HG03103 (cell line): ENCODE measurements at regions not wholly inside any gene's neighbourhood (a gene's known extent, or its start where the extent isn't known, plus 50 kb on each side); places are given as distances from the start of the nearest gene placed in this dataset.
"Not testable (repeated sequence)": the region's sequence is repeated elsewhere in the genome, so short reads cannot be mapped to it uniquely, and the experiment has no call there.

ENCODE experiments used
- ATAC-seq: cut with Tn5 transposase; IDR thresholded peaks from one replicate; pipeline ENCODE4 v1.9.1; 2021; ENCODE audit warnings: low read depth; ENCODE audit not compliant: unreplicated experiment

DNA sequence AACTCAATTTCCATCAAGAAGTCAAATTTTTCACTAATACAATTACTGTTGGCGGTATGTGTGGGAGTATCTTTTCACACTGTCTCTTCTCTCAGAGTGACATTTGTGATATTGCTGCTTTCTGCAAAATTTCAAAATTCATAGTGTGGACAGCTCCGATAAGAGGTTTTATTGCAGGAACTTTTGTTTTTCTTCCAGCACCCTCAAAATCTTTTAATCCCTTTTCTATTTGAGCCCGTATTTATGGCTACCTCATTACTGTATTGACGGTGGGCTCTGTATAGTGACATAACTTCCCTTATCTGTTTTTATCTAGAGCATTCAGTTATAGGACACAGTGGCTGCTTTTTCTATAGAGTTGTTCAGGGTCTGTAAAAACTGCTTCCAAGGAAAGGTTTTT, 794.4 kb upstream of the TMPRSS15 start:
- ATAC-seq: no peak

DNA sequence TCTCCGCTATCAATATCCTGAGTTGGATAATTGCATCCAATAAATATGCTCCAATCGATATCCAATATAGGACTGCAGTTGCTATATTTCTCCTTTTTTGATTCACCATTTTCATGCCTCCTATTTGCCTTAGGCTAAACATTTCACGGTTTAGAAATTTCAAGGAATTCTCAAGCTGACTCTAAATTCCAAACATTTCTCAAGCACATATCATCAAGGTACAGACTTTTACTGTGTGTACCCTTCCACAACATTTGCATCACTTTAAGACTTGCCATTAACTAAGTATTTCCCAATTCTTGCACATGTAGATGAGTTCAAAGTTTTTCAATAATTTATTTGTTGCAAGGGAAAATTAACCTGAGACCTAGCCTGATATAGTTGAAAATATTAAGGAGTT, 795.2 kb upstream of the TMPRSS15 start:
- ATAC-seq: no peak

DNA sequence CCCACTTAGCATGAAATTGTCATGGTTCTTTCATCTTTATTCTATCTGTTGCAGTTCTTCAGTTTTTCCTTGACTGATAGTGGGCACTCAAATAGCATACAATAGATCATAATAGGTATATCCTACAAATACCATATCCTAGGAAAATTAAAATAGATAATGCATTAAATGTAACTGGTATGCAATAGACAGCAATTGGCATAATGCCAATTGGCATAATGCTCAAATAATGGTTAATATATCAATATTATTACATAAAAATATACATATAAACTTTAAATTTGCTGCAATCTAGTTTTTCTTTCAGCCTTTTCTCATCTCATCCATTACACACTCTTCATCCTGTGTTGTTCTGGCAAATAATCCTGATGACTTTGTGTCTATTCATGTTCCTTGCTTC, 814.6 kb upstream of the TMPRSS15 start:
- no peak for ATAC-seq

DNA sequence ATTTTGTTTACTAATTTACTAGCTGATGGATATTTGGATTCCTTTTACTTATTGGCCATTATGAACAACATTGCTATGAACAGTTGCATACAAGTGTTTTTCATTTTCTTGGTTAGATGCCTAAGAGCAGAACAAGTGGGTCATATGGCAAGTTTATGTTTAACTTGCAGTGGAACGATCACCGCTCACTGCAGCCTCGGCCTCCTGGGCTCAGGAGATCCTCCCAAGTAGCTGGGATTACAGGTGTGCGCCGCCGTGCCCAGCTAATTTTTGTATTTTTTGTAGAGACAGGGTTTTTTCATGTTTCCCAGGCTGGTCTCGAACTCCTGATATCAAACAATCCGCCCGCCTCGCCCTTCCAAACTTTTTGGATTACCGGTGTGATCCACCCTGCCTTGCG, 820.5 kb upstream of the TMPRSS15 start:
- ATAC-seq: no peak

DNA sequence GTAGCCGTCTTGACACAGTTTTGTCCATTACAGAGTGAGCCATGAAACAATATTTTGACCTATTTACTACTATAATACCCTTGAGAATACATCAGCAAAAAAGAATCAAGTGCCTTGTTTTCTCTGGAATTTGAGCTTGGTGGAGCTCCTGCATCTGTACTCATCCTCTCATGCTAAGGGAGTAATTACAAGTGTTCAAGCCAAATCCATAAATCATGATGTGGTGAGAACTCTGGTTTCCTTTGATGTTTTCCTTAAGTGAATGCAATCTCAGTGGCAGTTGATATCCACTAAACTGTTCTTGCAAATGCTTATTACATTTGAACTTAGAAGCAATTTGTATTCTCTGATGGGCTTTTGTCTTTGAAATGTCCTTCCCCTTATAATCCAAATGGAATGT, 824.6 kb upstream of the TMPRSS15 start:
- no peak for ATAC-seq

DNA sequence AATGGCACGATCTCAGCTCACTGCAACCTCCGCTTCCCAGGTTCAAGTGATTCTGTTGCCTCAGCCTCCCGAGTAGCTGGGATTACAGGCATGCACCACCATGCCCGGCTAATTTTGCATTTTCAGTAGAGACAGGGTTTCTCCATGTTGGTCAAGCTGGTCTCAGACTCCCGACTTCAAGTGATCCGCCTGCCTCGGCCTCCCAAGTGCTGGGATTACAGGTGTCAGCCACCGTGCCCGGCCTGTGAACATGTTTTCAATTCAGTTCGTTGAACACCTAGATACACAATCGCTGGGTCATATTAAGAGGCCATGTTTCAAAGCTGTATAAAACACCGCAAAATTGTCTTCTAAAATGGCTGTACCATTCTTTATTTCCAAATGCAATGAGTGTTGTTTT, 830.3 kb upstream of the TMPRSS15 start:
- ATAC-seq: not testable (repeated sequence)

DNA sequence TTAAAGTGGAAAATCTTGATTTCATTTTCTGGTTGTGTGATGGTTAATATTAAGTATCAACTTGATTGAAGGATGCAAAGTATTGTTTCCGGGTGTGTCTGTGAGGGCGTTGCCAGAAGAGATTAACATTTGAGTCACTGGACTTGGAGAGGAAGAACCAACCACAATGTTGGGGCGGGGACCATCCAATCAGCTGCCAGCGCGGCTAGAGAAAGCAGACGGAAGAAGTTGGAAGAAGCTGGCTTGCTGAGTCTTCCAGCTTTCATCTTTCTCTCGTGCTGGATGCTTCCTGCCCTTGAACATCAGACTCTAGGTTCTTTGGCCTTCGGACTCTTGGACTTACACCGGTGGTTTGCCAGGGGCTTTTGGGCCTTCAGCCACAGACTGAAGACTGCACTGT, 832.6 kb upstream of the TMPRSS15 start:
- ATAC-seq: no peak

DNA sequence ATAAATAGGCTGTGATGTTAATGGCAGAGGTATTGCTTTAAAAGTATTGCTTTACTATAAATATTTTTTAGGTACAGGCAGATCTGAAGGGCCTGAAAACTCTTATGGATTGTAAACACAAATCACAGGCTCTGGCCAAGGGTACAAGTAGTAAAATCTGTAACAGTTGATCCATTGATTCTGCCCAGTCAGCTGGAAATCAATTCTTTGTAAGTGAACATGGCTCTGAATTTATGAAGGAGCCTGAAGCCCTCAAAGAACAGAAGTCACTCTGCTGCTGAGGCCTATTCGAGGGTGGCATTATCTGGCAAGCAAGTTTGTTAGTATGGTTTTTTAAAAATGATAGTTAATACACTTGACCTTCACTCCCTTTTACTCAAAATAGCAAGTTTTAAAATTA, 834.0 kb upstream of the TMPRSS15 start:
- no peak for ATAC-seq

DNA sequence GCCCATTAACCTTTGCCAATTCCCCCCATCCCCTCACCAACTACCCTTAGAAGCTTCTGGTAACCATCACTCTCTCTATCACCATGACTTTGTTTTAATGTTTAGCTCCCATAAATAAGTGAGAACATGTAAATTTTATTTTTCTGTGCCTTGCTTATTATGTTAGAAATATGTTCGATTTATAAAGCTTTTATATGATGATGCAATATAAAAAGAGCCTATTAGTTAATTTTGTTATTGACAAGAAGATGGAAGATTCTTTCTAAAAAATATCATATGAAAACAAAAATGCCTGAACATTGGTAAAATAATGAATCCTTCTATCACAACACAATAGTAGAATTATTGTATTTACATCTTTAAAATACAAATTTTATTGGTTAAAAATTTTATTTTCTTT, 836.1 kb upstream of the TMPRSS15 start:
- no peak for ATAC-seq

DNA sequence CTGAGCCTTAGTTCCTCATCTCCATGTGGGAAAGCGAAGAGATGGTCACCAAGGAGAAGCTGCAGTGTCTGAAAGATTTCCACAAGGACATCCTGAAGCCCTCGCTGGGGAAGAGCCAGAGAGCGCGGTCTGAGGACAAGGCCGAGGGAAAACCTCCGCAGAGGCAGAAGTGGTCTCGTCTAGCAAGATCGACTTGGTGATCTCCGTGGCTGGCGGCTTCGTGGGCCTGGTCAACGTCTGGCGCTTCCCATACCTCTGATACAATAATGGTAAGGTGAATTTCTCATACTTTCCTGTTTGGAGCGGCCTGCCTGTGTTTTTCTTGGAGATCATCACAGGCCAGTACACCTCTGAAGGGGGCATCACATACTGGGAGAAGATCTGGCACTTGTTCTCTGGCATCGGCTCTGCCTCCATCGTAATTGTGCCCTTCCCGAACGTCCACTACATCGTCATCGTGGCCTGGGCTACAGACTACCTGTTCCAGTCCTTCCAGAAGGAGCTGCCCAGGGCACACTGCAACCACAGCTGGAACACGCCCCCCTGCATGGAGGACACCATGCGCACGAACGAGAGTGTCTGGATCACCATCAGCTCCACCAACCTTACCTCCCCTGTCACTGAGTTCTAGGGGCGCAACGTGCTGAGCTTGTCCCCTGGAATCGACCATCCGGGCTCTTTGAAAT, 841.1 kb upstream of the TMPRSS15 start:
- no peak for ATAC-seq

DNA sequence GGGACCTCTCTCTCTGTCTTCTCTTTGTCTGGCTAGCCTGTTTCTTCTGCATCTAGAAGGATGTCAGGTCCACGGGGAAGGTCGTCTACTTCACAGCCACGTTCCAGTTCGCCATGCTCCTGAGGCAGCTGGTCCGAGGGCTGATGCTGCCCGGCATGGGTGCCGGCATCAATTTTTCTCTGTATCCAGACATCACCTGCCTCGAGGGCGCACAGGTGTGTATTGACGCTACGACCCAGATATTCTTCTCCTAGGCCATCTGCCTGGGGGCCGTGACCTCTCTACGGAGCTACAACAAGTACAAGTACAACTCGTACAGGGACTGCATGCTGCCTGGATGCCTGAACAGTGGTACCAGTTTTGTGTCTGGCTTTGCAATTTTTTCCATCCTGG, 841.6 kb upstream of the TMPRSS15 start:
- ATAC-seq: no peak

DNA sequence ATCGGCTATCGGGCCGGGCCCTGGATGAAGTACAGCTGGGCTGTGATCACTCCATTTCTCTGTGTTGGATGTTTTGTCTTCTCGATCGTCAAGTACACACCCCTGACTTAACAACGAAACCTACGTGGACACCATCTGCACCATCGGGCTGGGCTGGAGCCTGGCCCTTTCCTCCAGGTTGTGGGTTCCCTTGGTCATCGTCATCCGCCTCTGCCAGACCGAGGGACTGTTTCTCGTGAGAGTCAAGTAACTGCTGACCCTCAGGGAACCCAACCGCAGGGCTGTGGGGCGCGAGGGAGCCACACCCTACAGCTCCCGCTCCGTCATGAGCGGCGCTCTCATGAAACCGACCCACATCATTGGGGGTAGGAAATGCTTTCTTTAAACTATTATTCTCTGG, 842.4 kb upstream of the TMPRSS15 start:
- ATAC-seq: no peak

DNA sequence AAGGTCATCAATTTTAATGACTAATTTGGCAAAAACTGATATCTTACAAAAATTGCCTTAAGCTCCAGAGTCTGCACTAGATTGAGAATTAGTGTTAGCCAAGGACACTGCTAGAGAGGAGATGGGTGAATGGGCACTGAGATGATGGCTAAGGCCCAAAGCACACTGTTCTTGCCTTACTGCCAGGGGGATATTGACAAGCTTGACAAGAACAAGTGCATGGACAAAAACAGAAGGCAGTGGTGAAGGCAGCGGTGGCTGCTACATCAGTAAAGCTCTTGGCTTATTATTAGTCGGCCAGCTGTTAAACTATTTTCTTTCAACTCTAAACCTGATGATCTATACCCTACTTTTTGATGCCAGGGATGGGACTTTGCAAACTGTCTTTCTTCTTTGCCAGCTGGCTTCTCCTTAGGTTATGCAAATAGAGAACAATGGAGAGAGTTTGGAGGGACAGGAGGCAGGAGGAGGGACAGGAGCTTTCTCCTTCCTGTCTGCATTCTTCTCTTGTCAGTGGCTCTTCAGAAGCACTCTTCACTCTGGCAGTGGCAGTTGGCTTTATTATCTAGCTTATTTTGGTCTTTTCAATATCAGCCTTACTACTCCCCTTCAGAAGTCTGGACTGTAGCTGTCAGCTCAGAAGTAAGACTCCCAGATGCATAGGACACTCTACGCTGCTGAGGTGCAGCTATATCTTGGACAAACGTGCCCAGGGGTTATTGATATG, 853.5 kb upstream of the TMPRSS15 start:
- ATAC-seq: no peak

DNA sequence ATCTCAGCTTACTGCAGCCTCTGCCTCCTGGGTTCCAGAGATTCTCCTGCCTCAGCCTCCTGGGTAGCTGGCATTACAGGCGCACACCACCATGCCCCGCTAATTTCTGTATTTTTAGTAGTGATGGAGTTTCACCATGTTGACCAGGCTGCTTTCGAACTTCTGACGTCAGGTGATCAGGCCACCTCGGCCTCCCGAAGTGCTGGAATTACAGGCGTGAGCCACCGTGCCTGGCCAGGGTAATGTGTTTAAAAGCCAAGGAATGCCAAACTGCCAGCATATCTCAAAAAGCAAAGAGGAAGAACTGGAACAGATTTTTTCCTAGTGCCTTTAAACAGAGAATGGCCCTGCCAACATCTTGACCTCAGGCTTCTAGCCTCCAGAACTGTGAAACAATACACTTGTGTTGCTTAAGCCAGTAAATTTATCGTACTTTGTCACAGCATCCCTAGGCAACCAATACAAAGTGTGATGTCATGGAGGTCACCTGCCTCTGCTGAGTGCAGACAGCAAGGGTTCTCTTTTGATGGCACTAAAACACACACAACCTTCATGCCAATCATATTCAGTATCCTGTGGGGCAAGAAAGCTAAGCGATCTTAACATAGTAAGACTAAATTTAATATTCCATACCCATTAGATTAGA, 858.3 kb upstream of the TMPRSS15 start:
- ATAC-seq: no peak

DNA sequence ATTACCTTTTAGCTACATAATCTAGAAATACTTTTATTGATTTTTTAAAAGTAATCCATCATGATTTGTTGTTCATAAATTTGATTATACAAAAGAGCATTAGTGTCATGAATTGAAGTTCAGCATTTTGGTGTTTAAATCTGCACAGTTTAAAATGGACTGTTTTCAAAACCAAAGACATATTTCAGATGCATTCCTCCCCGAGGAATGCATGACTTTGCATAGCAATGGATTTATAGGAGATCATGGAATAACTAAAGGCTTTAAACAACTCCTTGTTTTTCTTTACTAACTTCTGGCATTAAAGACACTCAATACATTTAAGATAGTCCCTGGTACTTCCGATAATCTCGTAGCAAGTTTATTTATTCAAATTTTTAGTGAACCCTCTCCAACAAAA, 863.1 kb upstream of the TMPRSS15 start:
- no peak for ATAC-seq

DNA sequence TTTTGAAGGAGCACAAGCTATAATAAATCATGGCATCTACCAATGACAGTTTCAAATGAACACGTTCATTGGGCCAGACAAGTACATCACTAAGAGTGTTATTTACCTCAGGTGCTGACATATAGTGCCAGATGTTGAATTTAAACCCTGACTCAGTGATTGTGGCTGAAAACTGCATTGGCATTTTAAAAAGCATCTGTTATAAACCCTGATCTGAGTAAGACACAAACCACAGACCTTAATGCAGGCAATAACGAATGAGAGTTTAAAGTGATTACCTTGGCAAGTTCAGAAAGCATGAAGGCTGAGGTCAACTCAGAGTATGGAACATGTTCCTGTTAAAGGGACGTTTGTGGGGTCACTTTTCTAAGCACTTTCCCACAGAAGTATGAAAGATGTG, 865.1 kb upstream of the TMPRSS15 start:
- ATAC-seq: no peak

DNA sequence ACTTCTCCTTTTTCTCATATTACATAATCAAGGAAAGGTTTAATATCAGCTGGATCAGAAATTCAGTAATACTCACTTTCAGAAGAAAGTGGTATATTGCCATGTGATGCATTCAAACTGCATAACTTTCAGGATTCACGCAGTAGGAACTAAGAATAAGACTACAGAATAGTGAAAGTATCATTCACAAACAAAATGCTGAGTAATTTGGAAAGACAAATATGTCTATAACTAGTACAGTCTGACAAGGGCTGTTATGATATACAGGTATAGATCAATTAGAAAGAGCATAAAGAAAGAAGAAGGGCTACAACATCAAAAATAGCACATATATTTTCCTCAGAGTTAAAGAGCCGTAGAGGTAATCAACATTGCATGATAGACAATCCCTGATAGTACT, 871.5 kb upstream of the TMPRSS15 start:
- ATAC-seq: no peak

DNA sequence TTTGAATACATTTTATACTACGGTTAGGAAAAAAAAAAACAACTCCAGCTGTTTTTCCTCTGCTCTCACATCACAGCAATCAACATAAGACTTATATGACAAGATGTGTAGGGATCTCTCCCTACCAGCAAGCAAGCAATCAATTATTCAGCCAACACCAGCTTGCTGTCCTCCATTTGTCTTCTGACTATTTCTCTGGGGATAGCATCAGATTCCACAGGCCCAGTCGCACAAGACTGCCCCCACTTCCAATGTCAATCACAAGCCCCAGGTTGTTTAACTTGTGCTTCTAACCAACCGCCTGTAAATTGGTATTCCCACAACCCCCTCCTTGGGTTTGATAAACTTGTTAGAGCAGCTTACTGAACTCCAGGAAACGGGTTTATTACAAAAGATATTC, 873.1 kb upstream of the TMPRSS15 start:
- no peak for ATAC-seq

DNA sequence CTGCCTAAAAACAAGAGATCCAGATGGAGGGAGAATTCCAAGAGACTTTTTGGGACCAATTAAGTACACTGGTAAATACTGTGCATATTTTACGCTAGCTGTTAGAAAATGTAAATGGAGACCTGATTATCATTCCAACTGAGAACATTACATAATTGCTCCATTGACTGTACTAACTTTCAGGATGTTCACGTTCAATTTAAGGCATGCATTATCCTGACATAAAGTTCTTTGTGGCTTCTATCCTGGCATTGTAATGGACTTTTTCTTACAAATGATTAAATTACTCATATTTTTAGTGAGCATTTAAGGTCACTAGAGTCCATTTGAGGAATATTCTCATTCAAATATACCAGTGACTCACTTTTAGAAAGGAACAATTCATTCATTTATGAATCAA, 883.3 kb upstream of the TMPRSS15 start:
- no peak for ATAC-seq

DNA sequence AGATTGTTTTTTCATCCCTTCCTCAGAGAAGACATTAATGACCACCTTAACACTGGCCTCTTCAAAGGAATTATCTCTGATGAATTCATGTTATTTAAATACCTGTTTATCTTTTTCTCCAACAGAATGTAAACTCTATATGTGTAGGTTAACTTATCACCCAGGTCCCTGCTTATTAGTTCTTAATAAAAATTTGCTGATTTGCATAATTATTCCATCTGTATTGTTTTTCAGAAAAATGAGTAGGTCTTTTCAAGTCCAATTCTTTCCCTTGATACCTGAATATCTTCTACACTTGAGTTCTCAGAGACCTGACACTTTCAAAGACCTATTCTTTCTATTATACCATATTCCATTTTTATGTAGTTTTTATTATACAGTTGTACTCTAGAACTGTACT, 886.7 kb upstream of the TMPRSS15 start:
- ATAC-seq: no peak

DNA sequence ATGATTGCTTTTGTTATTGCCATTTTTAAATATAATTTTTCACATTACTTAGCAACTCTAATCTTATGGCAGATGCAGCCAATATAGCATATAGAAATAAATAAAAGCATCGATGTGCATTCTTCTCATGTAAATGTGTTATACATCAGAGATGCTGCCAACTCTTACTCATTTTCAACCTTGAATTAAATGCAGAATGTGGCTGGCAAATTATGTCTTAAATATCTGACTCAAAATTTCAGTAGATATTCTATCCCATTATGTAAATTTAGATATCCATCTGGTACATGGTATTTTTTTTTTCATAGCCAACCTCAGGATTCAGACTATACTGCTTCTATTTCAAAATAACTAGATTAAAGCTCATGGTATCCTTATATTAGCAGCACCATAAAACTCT, 916.7 kb upstream of the TMPRSS15 start:
- no peak for ATAC-seq

DNA sequence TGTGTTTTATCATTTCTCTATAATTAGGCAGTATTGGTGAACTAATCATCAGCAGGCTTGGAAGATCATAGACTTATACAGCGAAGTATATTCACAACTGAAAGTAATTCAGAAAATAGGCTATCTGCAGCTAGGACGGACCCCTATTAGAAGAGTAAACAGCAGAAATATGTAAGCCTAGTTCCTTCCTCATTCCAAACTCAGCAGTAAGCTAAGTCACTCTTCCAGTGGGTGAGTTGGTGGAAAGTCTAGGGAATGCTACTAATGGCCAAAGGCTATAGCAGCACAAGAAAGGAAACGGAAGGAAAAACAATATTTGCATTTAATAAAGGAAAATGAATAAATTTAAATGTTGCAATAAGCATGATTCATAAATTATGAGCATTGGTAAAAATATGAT, 918.1 kb upstream of the TMPRSS15 start:
- no peak for ATAC-seq
